ENCODE measurements at regions not wholly inside any gene's neighbourhood (a gene's known extent, or its start where the extent isn't known, plus 50 kb on each side); places are given as distances from the start of the nearest gene placed in this dataset.

- H3K4me2 ChIP-seq (replicated peaks; ENCODE audit: low read depth, low read length, poor library complexity, severe bottlenecking) = no peak overlapping the region
- no peak overlapping the region for H3K9ac ChIP-seq (ENCODE audit: low read length)
- TF ChIP-seq, protein P1, sequence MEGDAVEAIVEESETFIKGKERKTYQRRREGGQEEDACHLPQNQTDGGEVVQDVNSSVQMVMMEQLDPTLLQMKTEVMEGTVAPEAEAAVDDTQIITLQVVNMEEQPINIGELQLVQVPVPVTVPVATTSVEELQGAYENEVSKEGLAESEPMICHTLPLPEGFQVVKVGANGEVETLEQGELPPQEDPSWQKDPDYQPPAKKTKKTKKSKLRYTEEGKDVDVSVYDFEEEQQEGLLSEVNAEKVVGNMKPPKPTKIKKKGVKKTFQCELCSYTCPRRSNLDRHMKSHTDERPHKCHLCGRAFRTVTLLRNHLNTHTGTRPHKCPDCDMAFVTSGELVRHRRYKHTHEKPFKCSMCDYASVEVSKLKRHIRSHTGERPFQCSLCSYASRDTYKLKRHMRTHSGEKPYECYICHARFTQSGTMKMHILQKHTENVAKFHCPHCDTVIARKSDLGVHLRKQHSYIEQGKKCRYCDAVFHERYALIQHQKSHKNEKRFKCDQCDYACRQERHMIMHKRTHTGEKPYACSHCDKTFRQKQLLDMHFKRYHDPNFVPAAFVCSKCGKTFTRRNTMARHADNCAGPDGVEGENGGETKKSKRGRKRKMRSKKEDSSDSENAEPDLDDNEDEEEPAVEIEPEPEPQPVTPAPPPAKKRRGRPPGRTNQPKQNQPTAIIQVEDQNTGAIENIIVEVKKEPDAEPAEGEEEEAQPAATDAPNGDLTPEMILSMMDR (IDR thresholded peaks at IDR 0.05) = no peak
- no peak for TF ChIP-seq EZH2 (IDR thresholded peaks at IDR 0.05; ENCODE audit: borderline replicate concordance, insufficient read depth, low read depth, low read length, poor library complexity, severe bottlenecking)
- 100% methylated on average over 4 of the region's 6 CpGs for WGBS (ENCODE audit: insufficient coverage)
- no peaks in the 10 kb centered on the region for H3K4me1 Mint-ChIP-seq
- H3K9me3 Mint-ChIP-seq (ENCODE audit: insufficient read depth) = no peaks in the 10 kb centered on the region
- DNase-seq (no peak), ATAC-seq (ENCODE audit: low read depth) (no peak)
- no peaks in the 10 kb centered on the region for H3K27me3 ChIP-seq (replicated peaks in 1 of 4; ENCODE audit: control extremely low read depth in 1 of 4, control insufficient read depth in 3 of 4, insufficient read depth in 4 of 4, low read length in 3 of 4)
- H3K27me3 Mint-ChIP-seq = no peaks in the 10 kb centered on the region
- H3K4me1 ChIP-seq (ENCODE audit: control insufficient read depth in 2 of 2, insufficient read depth in 2 of 2, low read length in 2 of 2) = no peaks in the 10 kb centered on the region
- intact Hi-C loops (cut with micrococcal nuclease) = no loop called here
- H2AFZ ChIP-seq (ENCODE audit: insufficient read depth, low read depth, low read length, poor library complexity, severe bottlenecking) = no peak overlapping the region
- peaks cover 0 to 5% (median 0%) of the 10 kb centered on the region in 3 donors for H3K9me3 ChIP-seq (ENCODE audit: control extremely low read depth in 1 of 3, control insufficient read depth in 2 of 3, insufficient read depth in 1 of 3, low read length in 2 of 3)
- POLR2A ChIA-PET = no interaction called here
- no peak overlapping the region for H3K27ac Mint-ChIP-seq
- H3K4me3 Mint-ChIP-seq = no peak overlapping the region
- CTCF ChIA-PET = interaction anchor here (0.8 kb wide), 1 partner anchor 103 kb away, joined by 3 read pairs; no protein-coding TSS in a partner anchor
- H3K27ac ChIP-seq (ENCODE audit: low read length in 2 of 2) = no peak overlapping the region
- no peaks in the 10 kb centered on the region for H4K20me1 ChIP-seq (ENCODE audit: control insufficient read depth, insufficient read depth, low read length, poor library complexity, severe bottlenecking)
- no peaks in the 10 kb centered on the region for H3K79me2 ChIP-seq (ENCODE audit: control insufficient read depth, insufficient read depth, low read length)
- no peaks in the 10 kb centered on the region for H3K36me3 ChIP-seq (replicated peaks in 1 of 2; ENCODE audit: control extremely low read depth in 1 of 2, control insufficient read depth in 1 of 2, extremely low read depth in 1 of 2, insufficient read depth in 2 of 2, low read length in 1 of 2)
- H3K4me3 ChIP-seq (ENCODE audit: control extremely low read depth in 1 of 5, extremely low read depth in 1 of 5, insufficient read depth in 1 of 5, low read depth in 2 of 5, low read length in 4 of 5) = no peak overlapping the region
Observed at GRCh38 chrX:40258909-40259308, 161.2 kb upstream of the BCOR start.

DNA sequence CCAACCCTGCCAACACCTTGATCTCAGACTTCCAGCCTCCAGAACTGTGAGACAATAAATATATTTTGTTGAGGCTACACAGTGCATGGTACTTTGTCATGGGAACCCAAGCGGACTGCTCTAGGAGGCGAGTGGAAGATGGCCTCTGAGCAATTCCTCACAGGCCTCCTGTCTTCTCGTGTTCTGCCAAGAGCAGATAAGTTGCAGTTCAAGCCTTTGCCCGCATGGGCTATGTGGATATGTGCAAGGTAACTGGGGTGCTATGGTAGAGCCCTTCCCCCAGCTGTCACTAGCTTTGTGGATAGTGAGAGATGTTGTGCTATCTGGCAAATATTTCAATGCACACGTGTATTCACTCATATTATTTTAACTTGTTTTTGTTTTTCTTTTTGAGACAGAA is 156.0 kb upstream of the BCOR start:
- intact Hi-C loops (cut with micrococcal nuclease) = no loop called here
- Mint-ChIP-seq H3K27ac (no peak overlapping the region), H3K4me1 (no peaks in the 10 kb centered on the region), H3K27me3 (peaks cover 3% of the 10 kb centered on the region), H3K9me3 (ENCODE audit: insufficient read depth) (no peaks in the 10 kb centered on the region), H3K4me3 (no peak overlapping the region)
- ChIA-PET POLR2A (no interaction called here), CTCF (no interaction called here)
- Histone ChIP-seq H3K79me2 (ENCODE audit: control insufficient read depth, insufficient read depth, low read length) (no peaks in the 10 kb centered on the region), H3K27me3 (replicated peaks in 1 of 4; ENCODE audit: control extremely low read depth in 1 of 4, control insufficient read depth in 3 of 4, insufficient read depth in 4 of 4, low read length in 3 of 4) (no peaks in the 10 kb centered on the region), H3K4me3 (ENCODE audit: control extremely low read depth in 1 of 5, extremely low read depth in 1 of 5, insufficient read depth in 1 of 5, low read depth in 2 of 5, low read length in 4 of 5) (no peak overlapping the region), H3K27ac (ENCODE audit: low read length in 2 of 2) (no peak overlapping the region), H4K20me1 (ENCODE audit: control insufficient read depth, insufficient read depth, low read length, poor library complexity, severe bottlenecking) (no peaks in the 10 kb centered on the region), H3K36me3 (replicated peaks in 1 of 2; ENCODE audit: control extremely low read depth in 1 of 2, control insufficient read depth in 1 of 2, extremely low read depth in 1 of 2, insufficient read depth in 2 of 2, low read length in 1 of 2) (no peaks in the 10 kb centered on the region), H3K4me1 (ENCODE audit: control insufficient read depth in 2 of 2, insufficient read depth in 2 of 2, low read length in 2 of 2) (no peaks in the 10 kb centered on the region), H3K9ac (ENCODE audit: low read length) (no peak overlapping the region), H2AFZ (ENCODE audit: insufficient read depth, low read depth, low read length, poor library complexity, severe bottlenecking) (no peak overlapping the region), H3K9me3 (ENCODE audit: control extremely low read depth in 1 of 3, control insufficient read depth in 2 of 3, insufficient read depth in 1 of 3, low read length in 2 of 3) (no peaks in the 10 kb centered on the region), H3K4me2 (replicated peaks; ENCODE audit: low read depth, low read length, poor library complexity, severe bottlenecking) (no peak overlapping the region)
- TF ChIP-seq, protein P1 (IDR thresholded peaks at IDR 0.05) = no peak
- no peak for TF ChIP-seq EZH2 (IDR thresholded peaks at IDR 0.05; ENCODE audit: borderline replicate concordance, insufficient read depth, low read depth, low read length, poor library complexity, severe bottlenecking)
- 94% methylated on average over 3 of the region's 5 CpGs for WGBS (ENCODE audit: insufficient coverage)
- ATAC-seq (ENCODE audit: low read depth) (no peak), DNase-seq (no peak)
